ENCODE measurements at regions not wholly inside any gene's neighbourhood (a gene's known extent, or its start where the extent isn't known, plus 50 kb on each side); places are given as distances from the start of the nearest gene placed in this dataset.
A peak's percentile ranks its signal among the peaks of the same experiment; 100 is the strongest.

GRCh38 chr6:26246058-26246457 lies 118.9 kb upstream of the BTN3A2 start:
- Histone ChIP-seq H3K27me3 (ENCODE audit: control insufficient read depth, insufficient read depth, low read length) (no peaks in the 10 kb centered on the region), H3K36me3 (ENCODE audit: control insufficient read depth, insufficient read depth, low read length) (no peaks in the 10 kb centered on the region), H3K4me3 (ENCODE audit: low read depth, low read length) (no peak overlapping the region)
- no peak for DNase-seq (ENCODE audit: low read depth)
- no peak for FAIRE-seq
- TF ChIP-seq CTCF (IDR thresholded peaks at IDR 0.05; ENCODE audit: insufficient read depth, low read length, severe bottlenecking): no peak

GRCh38 chr6:26246553-26246952 lies 118.4 kb upstream of the BTN3A2 start:
- no peak overlapping the region for H3K4me3 ChIP-seq (ENCODE audit: low read depth, low read length)
- no peaks in the 10 kb centered on the region for H3K36me3 ChIP-seq (ENCODE audit: control insufficient read depth, insufficient read depth, low read length)
- no peaks in the 10 kb centered on the region for H3K27me3 ChIP-seq (ENCODE audit: control insufficient read depth, insufficient read depth, low read length)
- DNase-seq (ENCODE audit: low read depth) (no peak), FAIRE-seq (no peak)
- no peak for TF ChIP-seq CTCF (IDR thresholded peaks at IDR 0.05; ENCODE audit: insufficient read depth, low read length, severe bottlenecking)

DNA sequence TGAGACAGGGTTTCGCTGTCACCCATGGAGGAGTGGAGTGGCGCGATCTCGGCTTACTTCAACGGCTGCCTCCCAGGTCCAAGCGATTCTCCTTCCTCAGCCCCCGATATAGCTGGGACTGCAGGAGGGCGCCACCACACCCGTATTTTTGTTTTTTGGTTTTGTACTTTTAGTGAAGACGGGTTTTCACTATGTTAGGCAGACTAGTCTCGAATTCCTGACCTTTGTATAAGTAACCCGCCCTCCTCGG lies 115.4 kb upstream of the BTN3A2 start:
- TF ChIP-seq CTCF (IDR thresholded peaks at IDR 0.05; ENCODE audit: insufficient read depth, low read length, severe bottlenecking): no peak
- FAIRE-seq: no peak
- Histone ChIP-seq H3K4me3 (ENCODE audit: low read depth, low read length) (peak overlapping the region; percentile 60), H3K36me3 (ENCODE audit: control insufficient read depth, insufficient read depth, low read length) (no peaks in the 10 kb centered on the region), H3K27me3 (ENCODE audit: control insufficient read depth, insufficient read depth, low read length) (no peaks in the 10 kb centered on the region)
- no peak for DNase-seq (ENCODE audit: low read depth)

- peak overlapping the region; percentile 60 for H3K4me3 ChIP-seq (ENCODE audit: low read depth, low read length)
- no peaks in the 10 kb centered on the region for H3K27me3 ChIP-seq (ENCODE audit: control insufficient read depth, insufficient read depth, low read length)
- FAIRE-seq (no peak), DNase-seq (ENCODE audit: low read depth) (peak; percentile 82)
- TF ChIP-seq CTCF (IDR thresholded peaks at IDR 0.05; ENCODE audit: insufficient read depth, low read length, severe bottlenecking): peak; percentile 77
- H3K36me3 ChIP-seq (ENCODE audit: control insufficient read depth, insufficient read depth, low read length): no peaks in the 10 kb centered on the region
These were observed 114.9 kb upstream of the BTN3A2 start for GRCh38 chr6:26249957-26250697.

DNA sequence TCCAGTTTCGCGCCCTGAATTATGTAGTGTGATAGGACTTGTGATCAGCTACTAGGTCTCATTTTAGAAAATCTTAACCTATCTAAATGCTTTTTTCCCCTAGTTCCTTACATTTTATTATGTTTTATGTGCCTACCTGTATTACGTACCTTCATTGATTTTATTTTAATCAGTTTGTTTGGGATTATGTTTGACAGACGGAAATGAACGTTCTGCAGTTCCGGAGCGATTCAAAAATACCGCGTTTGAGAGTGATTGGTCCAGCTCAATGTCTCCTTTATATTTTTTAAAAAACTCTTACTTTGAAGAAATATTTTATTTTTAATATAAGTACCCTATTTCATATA lies 114.3 kb upstream of the BTN3A2 start:
- no peak for DNase-seq (ENCODE audit: low read depth)
- no peaks in the 10 kb centered on the region for H3K36me3 ChIP-seq (ENCODE audit: control insufficient read depth, insufficient read depth, low read length)
- no peaks in the 10 kb centered on the region for H3K27me3 ChIP-seq (ENCODE audit: control insufficient read depth, insufficient read depth, low read length)
- no peak for TF ChIP-seq CTCF (IDR thresholded peaks at IDR 0.05; ENCODE audit: insufficient read depth, low read length, severe bottlenecking)
- H3K4me3 ChIP-seq (ENCODE audit: low read depth, low read length): peak overlapping the region; percentile 60
- no peak for FAIRE-seq

DNA sequence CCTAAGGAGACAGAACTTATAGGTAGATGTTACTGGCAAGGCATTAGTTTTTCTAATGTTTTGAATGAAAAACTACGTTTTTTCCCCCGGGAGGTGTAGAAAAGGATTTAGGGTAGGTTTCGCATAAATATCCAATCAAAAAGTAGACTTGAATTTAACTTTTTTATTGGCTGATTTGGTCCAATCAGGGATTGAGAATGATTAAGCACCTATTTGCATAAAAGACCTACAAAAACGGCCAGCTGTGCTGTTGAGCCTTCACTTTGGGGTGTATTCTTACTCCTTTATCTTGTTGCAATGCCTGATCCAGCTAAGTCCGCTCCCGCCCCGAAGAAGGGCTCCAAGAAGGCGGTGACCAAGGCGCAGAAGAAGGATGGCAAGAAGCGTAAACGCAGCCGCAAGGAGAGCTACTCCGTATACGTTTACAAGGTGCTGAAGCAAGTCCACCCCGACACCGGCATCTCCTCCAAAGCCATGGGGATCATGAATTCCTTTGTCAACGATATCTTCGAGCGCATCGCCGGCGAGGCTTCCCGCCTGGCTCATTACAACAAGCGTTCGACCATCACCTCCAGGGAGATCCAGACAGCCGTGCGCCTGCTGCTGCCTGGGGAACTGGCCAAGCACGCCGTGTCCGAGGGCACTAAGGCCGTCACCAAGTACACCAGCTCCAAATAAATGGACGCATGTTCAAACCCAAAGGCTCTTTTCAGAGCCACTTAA lies 113.5 kb upstream of the BTN3A2 start:
- no peak for TF ChIP-seq CTCF (IDR thresholded peaks at IDR 0.05; ENCODE audit: insufficient read depth, low read length, severe bottlenecking)
- DNase-seq (ENCODE audit: low read depth) (peak; percentile 91), FAIRE-seq (no peak)
- Histone ChIP-seq H3K4me3 (ENCODE audit: low read depth, low read length) (peak overlapping the region; percentile 60), H3K36me3 (ENCODE audit: control insufficient read depth, insufficient read depth, low read length) (no peaks in the 10 kb centered on the region), H3K27me3 (ENCODE audit: control insufficient read depth, insufficient read depth, low read length) (no peaks in the 10 kb centered on the region)
